ENCODE measurements at regions not wholly inside any gene's neighbourhood (a gene's known extent, or its start where the extent isn't known, plus 50 kb on each side); places are given as distances from the start of the nearest gene placed in this dataset.
"Not testable (repeated sequence)": the region's sequence is repeated elsewhere in the genome, so short reads cannot be mapped to it uniquely, and the experiment has no call there.

GRCh38 chr1:172931340-172931739, 119.4 kb downstream of the TNFSF18 start:
- no peak for DNase-seq

GRCh38 chr1:172931761-172932160, 119.0 kb downstream of the TNFSF18 start:
- DNase-seq: no peak

GRCh38 chr1:172932981-172933380, 117.8 kb downstream of the TNFSF18 start:
- DNase-seq: no peak

- no peak for DNase-seq
Measured at GRCh38 chr1:172934417-172934762, 116.4 kb downstream of the TNFSF18 start.

- no peak for DNase-seq
Measured at GRCh38 chr1:172935062-172935592, 115.6 kb downstream of the TNFSF18 start.

- DNase-seq: no peak
Measured at GRCh38 chr1:172936088-172936645, 114.6 kb downstream of the TNFSF18 start.

- no peak for DNase-seq
Measured at GRCh38 chr1:172938681-172939080, 112.1 kb downstream of the TNFSF18 start.

GRCh38 chr1:172939475-172939874, 111.3 kb downstream of the TNFSF18 start:
- no peak for DNase-seq

GRCh38 chr1:172940174-172940855, 110.4 kb downstream of the TNFSF18 start:
- no peak for DNase-seq

- DNase-seq: no peak
Measured at GRCh38 chr1:172941471-172941870, 109.3 kb downstream of the TNFSF18 start.

- DNase-seq: no peak
Measured at GRCh38 chr1:172941945-172942344, 108.8 kb downstream of the TNFSF18 start.

GRCh38 chr1:172943138-172943537, 107.6 kb downstream of the TNFSF18 start:
- DNase-seq: not testable (repeated sequence)

- no peak for DNase-seq
Measured at GRCh38 chr1:172944931-172945330, 105.8 kb downstream of the TNFSF18 start.

GRCh38 chr1:172946814-172947507, 103.8 kb downstream of the TNFSF18 start:
- peak; percentile 29 for DNase-seq

GRCh38 chr1:172948457-172948856, 102.3 kb downstream of the TNFSF18 start:
- no peak for DNase-seq

- no peak for DNase-seq
Measured at GRCh38 chr1:172949096-172949495, 101.6 kb downstream of the TNFSF18 start.

- DNase-seq: no peak
Measured at GRCh38 chr1:172950528-172950927, 100.2 kb downstream of the TNFSF18 start.

GRCh38 chr1:172951730-172952365, 98.9 kb downstream of the TNFSF18 start:
- DNase-seq: no peak

- no peak for DNase-seq
Measured at GRCh38 chr1:172952516-172952915, 98.2 kb downstream of the TNFSF18 start.

GRCh38 chr1:172954476-172955150, 96.1 kb downstream of the TNFSF18 start:
- DNase-seq: no peak

GRCh38 chr1:172955161-172955815, 95.5 kb downstream of the TNFSF18 start:
- DNase-seq: no peak

GRCh38 chr1:172956871-172957270, 93.9 kb downstream of the TNFSF18 start:
- no peak for DNase-seq
